ENCODE measurements at regions not wholly inside any gene's neighbourhood (a gene's known extent, or its start where the extent isn't known, plus 50 kb on each side); places are given as distances from the start of the nearest gene placed in this dataset.

- TF ChIP-seq PCBP1 (IDR thresholded peaks at IDR 0.05; ENCODE audit: borderline replicate concordance, low read depth, low read length) (no peak), AKNA (CRISPR knock-in tag; IDR thresholded peaks at IDR 0.05; ENCODE audit: borderline replicate concordance) (no peak), RARG (CRISPR knock-in tag; IDR thresholded peaks at IDR 0.05; ENCODE audit: low read depth) (no peak), ZNF530 (CRISPR knock-in tag; IDR thresholded peaks at IDR 0.05; ENCODE audit: low read depth) (no peak), ZNF614 (CRISPR knock-in tag; IDR thresholded peaks at IDR 0.05; ENCODE audit: borderline replicate concordance) (no peak), SMC3 (IDR thresholded peaks at IDR 0.05; ENCODE audit: low read length) (no peak), ATF3 (CRISPR knock-in tag; IDR thresholded peaks at IDR 0.05) (no peak), JUND (CRISPR knock-in tag; IDR thresholded peaks at IDR 0.05) (no peak), CTCF (CRISPR knock-in tag; IDR thresholded peaks at IDR 0.05) (no peak), GABPA (IDR thresholded peaks at IDR 0.05; ENCODE audit: low read depth, low read length) (no peak), GABPA (CRISPR knock-in tag; IDR thresholded peaks at IDR 0.05; ENCODE audit: low read depth) (no peak), EZH2 (conservative IDR thresholded peaks at IDR 0.05; ENCODE audit: low read depth, low read length) (no peak), DDIT3 (CRISPR knock-in tag; IDR thresholded peaks at IDR 0.05) (no peak), ETV6 (CRISPR knock-in tag; conservative IDR thresholded peaks at IDR 0.05) (no peak), TAF1 (CRISPR knock-in tag; IDR thresholded peaks at IDR 0.05) (no peak)
Observed at GRCh38 chr11:92794783-92795182, 174.7 kb upstream of the MTNR1B start.
